HG02678 (cell line): ENCODE measurements at regions not wholly inside any gene's neighbourhood (a gene's known extent, or its start where the extent isn't known, plus 50 kb on each side); places are given as distances from the start of the nearest gene placed in this dataset.
"Not testable (repeated sequence)": the region's sequence is repeated elsewhere in the genome, so short reads cannot be mapped to it uniquely, and the experiment has no call there.

Experiments
- ATAC-seq: cut with Tn5 transposase; IDR thresholded peaks from one replicate; pipeline ENCODE4 v1.9.1; 2021; ENCODE audit warnings: mild to moderate bottlenecking, moderate library complexity; ENCODE audit not compliant: unreplicated experiment

GRCh38 chr13:103605546-103606326 is 539.5 kb upstream of the SLC10A2 start:
- ATAC-seq: no peak

DNA sequence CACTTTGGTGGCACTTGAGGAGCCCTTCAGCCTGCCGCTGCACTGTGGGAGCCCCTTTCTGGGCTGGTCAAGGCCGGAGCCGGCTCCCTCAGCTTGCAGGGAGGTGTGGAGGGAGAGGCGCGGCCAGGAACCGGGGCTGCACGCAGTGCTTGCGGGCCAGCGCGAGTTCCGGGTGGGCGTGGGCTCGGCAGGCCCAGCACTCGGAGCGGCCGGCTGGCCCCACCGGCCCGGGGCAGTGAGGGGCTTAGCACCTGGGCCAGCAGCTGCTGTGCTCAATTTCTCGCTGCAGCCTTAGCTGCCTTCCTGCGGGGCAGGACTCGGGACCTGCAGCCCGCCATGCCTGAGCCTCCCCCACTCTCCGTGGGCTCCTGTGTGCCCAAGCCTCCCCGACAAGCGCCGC is 533.7 kb upstream of the SLC10A2 start:
- not testable (repeated sequence) for ATAC-seq

GRCh38 chr13:103598671-103599070 is 532.5 kb upstream of the SLC10A2 start:
- no peak for ATAC-seq

GRCh38 chr13:103573446-103573845 is 507.2 kb upstream of the SLC10A2 start:
- no peak for ATAC-seq

DNA sequence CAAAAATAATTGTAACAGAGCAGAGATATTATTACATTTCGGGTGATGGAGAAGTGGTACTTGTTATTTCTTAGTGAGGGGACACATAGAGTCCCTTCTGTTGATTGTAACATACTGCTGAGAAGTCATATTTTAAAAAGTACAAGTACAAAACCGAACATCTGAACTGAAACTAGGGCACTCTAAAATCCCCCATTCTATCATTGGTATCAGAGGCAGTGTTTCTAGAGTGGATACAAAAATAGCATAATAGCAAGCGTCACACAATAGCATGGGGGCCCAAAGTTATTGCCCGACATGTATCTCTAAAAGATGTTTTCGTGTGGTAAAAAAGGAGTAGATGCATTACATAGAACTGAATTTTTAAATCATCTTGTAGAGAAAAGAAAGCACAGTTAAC is 502.1 kb upstream of the SLC10A2 start:
- ATAC-seq: no peak

DNA sequence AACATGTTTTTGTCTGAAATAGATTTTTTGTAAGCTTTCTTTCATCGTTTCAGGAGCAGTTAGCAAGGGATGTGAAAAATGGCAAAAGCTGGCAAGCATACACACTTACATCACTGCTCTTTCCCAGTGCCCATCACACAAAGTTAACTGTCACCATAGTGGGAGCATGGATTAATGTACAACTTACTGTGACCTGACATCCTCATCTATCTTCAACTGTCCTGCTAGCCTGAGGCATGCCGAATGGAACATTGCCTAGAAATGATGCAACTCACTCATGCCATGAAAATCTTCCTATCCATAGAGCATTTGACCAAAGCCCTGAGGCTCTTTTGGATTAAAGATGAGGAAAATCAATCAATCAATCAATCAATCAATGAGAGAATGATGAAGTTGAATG is 491.7 kb upstream of the SLC10A2 start:
- ATAC-seq: no peak

DNA sequence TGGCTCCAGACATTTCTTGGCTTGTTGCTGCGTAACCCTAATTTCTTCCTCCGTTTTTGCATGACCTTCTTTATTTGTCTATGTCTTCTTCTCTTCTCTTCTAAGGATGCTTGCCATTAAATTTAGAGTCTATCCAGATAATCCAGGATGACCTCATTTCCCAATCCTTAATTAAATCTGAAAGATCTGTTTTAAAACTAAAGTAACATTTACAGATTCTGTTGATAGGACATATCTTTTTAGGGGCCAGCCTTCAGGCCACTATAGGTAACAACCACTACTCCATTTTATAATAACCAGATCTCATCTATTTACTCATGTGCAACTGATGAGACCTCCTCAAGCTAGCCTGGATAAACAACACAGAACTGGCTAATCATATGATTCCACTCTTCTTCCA is 490.5 kb upstream of the SLC10A2 start:
- no peak for ATAC-seq

DNA sequence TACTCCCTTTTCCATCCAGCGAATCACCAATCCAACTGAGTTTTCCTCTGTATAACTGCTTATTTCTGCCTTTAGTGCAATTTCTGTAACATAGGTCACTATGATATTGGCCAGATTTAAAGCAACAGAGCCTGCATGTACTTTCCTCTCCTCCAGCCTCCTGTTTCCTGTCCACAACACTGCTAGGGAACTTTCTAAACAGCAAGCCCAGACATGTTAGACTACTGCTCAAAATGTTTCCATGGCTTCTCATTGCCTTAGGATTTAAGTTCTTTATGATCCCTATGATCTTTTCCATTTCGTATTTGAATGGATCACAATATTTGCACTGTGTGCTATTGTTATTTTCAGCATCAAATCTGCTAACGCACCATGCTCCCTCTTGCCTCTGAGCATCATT is 481.7 kb upstream of the SLC10A2 start:
- no peak for ATAC-seq

GRCh38 chr13:103546271-103546670 is 480.1 kb upstream of the SLC10A2 start:
- ATAC-seq: no peak

DNA sequence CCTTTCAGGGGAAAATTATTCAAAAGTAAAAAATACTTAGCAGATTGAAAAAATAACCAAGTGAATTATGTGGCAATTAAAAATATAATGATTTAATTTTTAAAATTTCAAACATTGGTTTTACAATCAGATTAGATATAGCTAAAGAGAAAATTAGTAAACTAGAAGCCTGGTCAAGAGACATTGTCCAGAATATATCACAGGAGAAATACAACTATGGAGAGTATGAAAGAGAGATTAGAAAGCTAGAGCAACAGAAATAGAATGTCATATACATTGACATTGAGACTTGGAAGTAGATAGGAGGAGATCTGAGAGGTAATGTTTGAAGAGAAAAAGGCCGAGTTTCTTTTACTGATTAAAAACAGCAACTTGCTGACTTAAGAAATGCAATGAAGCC is 476.4 kb upstream of the SLC10A2 start:
- no peak for ATAC-seq

DNA sequence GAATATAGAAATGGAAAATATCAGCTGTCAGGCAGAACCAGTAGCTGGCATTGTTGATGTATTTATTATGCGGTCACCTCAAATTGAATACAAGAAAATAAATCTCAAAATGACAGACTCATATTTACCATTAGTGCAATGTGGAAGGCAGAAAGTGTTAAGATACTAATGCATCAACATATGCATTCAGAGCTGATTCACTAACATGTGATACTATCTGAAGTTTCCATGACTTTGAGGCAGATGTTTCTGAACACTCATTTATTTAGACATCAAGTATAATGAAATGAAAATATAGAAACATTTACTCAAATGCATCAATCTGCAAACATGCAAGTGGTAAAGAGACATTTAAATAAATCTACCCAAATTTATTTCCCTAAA is 474.2 kb upstream of the SLC10A2 start:
- no peak for ATAC-seq

DNA sequence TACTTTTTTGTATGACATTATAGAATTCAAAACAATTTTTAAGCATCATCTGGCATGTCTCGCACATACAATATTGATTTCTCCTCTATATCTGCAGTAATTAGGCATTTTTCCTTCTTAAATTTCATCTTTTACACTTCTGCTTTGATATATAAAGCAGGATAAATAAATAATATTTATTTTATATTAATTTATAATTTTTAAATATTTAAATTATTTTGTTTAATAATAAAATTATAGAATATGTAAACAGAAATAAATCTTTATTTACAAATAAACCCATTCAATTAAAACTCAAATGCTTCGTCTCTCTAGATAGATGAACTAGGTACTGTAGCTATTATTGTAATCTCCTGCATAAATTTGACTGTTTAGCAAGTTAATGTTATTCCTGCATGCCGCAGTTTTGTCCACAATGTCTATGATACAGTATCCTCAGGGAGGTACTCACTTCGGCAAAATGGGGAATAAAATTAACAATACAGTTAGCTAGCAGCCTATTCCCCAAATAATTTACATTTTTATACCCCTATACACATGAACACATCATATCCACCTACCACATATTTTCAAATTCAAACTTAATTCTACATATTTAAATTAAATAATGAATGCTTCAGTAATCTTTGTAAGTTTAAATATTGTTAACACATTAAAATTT is 473.6 kb upstream of the SLC10A2 start:
- no peak for ATAC-seq

DNA sequence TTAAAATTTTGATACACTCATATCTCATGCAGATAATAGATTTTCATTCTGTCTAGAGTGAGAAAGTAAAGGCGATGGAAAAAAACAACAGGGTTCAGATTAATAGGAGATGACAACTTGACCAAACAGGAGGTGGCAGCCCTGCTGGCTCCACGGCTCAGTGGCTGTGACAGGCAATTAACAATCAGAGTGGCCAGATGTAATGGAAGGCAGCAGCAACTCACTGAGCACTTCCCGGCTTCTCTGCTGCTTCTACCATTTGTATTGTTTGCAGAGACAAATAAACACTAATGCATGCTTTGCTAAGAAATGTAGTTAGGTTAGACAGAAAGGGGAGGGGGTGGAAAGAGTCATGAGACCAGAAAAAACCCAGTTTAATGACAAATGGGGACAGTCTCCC is 473.0 kb upstream of the SLC10A2 start:
- ATAC-seq: no peak

DNA sequence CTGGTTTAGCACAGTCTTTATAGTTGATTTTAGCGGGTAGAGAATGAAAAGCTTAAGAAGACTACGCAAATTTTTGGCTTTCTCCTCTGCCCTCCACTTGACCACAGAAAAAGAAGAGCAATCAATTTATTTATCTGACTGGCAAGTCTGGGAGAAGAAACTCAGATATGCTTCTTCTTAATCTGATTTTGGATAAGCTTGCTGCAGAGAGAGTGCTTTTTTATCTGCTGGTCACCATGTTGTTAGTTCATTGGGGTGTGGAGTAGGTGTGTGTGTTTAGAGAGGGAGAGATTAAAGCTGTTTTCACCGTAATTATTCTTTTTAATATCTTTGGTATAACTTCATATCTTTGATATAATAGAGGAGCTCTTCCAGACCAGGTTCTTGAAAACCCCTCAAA is 471.4 kb upstream of the SLC10A2 start:
- no peak for ATAC-seq

- ATAC-seq: no peak
These were observed 465.1 kb upstream of the SLC10A2 start for GRCh38 chr13:103531278-103531677.

DNA sequence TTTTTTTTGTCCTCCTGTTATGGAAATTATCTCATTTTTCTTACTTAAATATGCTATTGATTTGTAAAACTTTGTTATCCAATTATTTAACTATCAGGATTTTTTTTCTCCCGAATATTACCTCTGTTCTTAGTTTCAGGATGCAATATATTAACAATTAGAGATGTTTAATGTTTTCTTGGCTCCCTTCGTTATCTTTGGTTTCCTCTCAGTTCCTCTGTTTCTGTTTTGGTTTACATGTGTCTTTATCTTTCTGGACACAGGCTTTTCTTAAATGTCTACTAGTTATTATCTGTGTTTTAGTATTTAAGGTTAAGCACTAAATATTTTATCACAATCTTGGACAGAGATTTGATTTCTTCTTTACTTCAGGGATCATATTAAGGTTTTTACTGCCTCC is 462.2 kb upstream of the SLC10A2 start:
- ATAC-seq: no peak

- no peak for ATAC-seq
These were observed 459.3 kb upstream of the SLC10A2 start for GRCh38 chr13:103525530-103525929.

- no peak for ATAC-seq
These were observed 457.6 kb upstream of the SLC10A2 start for GRCh38 chr13:103523858-103524257.

DNA sequence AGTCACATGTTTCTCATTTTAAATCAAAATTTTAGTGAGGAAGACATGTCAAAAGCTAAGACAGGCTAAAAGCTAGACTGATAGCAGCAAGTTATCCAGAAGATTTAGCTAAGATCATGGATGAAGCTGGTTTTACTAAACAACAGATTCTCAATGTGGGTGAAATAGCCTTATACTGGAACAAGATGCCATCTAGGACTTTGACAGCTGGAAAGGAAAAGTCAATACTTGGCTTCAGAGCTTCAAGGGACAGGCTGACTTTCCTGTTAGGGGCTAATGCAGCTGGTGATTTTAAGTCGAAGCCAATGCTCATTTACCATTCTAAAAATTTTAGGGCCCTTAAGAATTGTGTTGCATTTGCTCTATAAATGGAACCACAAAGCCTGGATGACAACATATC is 455.3 kb upstream of the SLC10A2 start:
- ATAC-seq: no peak

GRCh38 chr13:103517768-103518102 is 451.5 kb upstream of the SLC10A2 start:
- ATAC-seq: no peak

- peak; percentile 84 for ATAC-seq
These were observed 451.0 kb upstream of the SLC10A2 start for GRCh38 chr13:103517066-103517767.
